HCT116 (cell line): ENCODE measurements at regions not wholly inside any gene's neighbourhood (a gene's known extent, or its start where the extent isn't known, plus 50 kb on each side); places are given as distances from the start of the nearest gene placed in this dataset.

Experiments used
- ATAC-seq: fragments of 200-7000 bp; cut with Tn5 transposase; 2 replicates; pipeline ENCODE4 v1.9.1; 2020; ENCODE audit warnings: mild to moderate bottlenecking, moderate library complexity
- BruUV-seq: library from RNA; stranded (reverse); fragments of 400-500 nt; replicated peaks from 2 replicates; lab custom pipeline; 2021; lab: Mats Ljungman, UMichigan
- CTCF ChIA-PET: fragments of 300-600 bp; sonication (Branson Sonifier 250); formaldehyde crosslinking; loops from one replicate; lab custom pipeline; 2021; ENCODE audit warnings: antibody characterized with exemption; lab: Charles Lee
- POLR2A ChIA-PET: fragments of 300-600, 350-600 bp; sonication (Branson Sonifier 250); formaldehyde crosslinking; loops from one replicate; lab custom pipeline; 2021; ENCODE audit warnings: antibody characterized with exemption; lab: Charles Lee
- RAD21 ChIA-PET, 2 experiments: fragments of 300-600 bp; sonication (Branson Sonifier 250); formaldehyde crosslinking; loops; one replicate each; lab custom pipeline; 2023; ENCODE audit warnings: low total read pairs in 2 of 2; ENCODE audit not compliant: uncharacterized antibody in 2 of 2, unreplicated experiment in 2 of 2, low non-redundant PET in 1 of 2; lab: Charles Lee
- DNase-seq: peaks from one replicate; pipeline ENCODE4 v3.0.0-alpha.2; 2010; ENCODE audit warnings: low read depth, low spot score
- H2AFZ ChIP-seq: fragments of 200-600 bp; shearing (Covaris generic), sonication (generic); 2 replicates; pipeline ENCODE4 v1.6.1; 2017; ENCODE audit warnings: low read depth, mixed run types, mixed read lengths, antibody characterized with exemption, low read length; ENCODE audit not compliant: poor library complexity, severe bottlenecking
- H3K27ac ChIP-seq: 2 replicates; pipeline ENCODE4 v1.5.1; 2012; ENCODE audit warnings: low read depth, low read length
- H3K27me3 ChIP-seq: fragments of 200-600 bp; sonication (generic); 2 replicates; pipeline ENCODE4 v1.6.1; 2016; ENCODE audit warnings: mixed run types, low read length, mixed read lengths; ENCODE audit not compliant: insufficient read depth
- H3K36me3 ChIP-seq, 2 experiments: fragments of 200-500 bp in 1 of 2; fragments of 200-600 bp in 1 of 2; sonication (Bioruptor generic) in 1 of 2; sonication (generic) in 1 of 2; 2 replicates each; pipeline versions ENCODE4 v1.5.1 to v1.6.1; 2014 to 2016; ENCODE audit warnings: low read length in 2 of 2, inconsistent platforms in 1 of 2, mixed read lengths in 1 of 2, mixed run types in 1 of 2; ENCODE audit not compliant: insufficient read depth in 2 of 2, control insufficient read depth in 1 of 2
- H3K4me1 ChIP-seq, 2 experiments: fragments of 200-600 bp in 1 of 2; sonication (generic) in 1 of 2; 2 replicates each; pipeline versions ENCODE4 v1.5.1 to v1.6.1; 2012 to 2017; ENCODE audit warnings: low read length in 2 of 2, inconsistent platforms in 1 of 2, mild to moderate bottlenecking in 1 of 2, mixed read lengths in 1 of 2, mixed run types in 1 of 2, moderate library complexity in 1 of 2; ENCODE audit not compliant: insufficient read depth in 2 of 2, control insufficient read depth in 1 of 2
- H3K4me2 ChIP-seq: fragments of 200-600 bp; sonication (generic); 2 replicates; pipeline ENCODE4 v1.6.1; 2017; ENCODE audit warnings: mixed run types, low read length, mixed read lengths
- H3K4me3 ChIP-seq, 2 experiments: fragments of 200-600 bp in 1 of 2; sonication (generic) in 1 of 2; replicated peaks in 1 of 2; 2 replicates each; pipeline ENCODE4 v1.5.1; 2011 to 2016; ENCODE audit warnings: low read length in 2 of 2, control low read depth in 1 of 2, low read depth in 1 of 2, mild to moderate bottlenecking in 1 of 2, mixed read lengths in 1 of 2, mixed run types in 1 of 2
- H3K79me2 ChIP-seq: fragments of 200-600 bp; sonication (generic); 2 replicates; pipeline ENCODE4 v1.6.1; 2017; ENCODE audit warnings: mild to moderate bottlenecking, mixed run types, low read length, moderate library complexity, mixed read lengths; ENCODE audit not compliant: insufficient read depth
- H3K9ac ChIP-seq: fragments of 200-600 bp; sonication (generic); 2 replicates; pipeline ENCODE4 v1.6.1; 2016; ENCODE audit warnings: low read length, mixed read lengths
- H3K9me2 ChIP-seq: fragments of 200-600 bp; sonication (generic), shearing (Covaris generic); 2 replicates; pipeline ENCODE4 v1.6.1; 2017; ENCODE audit warnings: mixed run types, mild to moderate bottlenecking, moderate library complexity; ENCODE audit not compliant: insufficient read depth
- H3K9me3 ChIP-seq, 2 experiments: fragments of 200-500 bp in 1 of 2; fragments of 200-600 bp in 1 of 2; sonication (Bioruptor generic) in 1 of 2; sonication (generic) in 1 of 2; 2 replicates each; pipeline ENCODE4 v1.6.1; 2014 to 2017; ENCODE audit warnings: low read length in 2 of 2, mixed read lengths in 2 of 2, inconsistent platforms in 1 of 2, low read depth in 1 of 2, mild to moderate bottlenecking in 1 of 2, mixed run types in 1 of 2, moderate library complexity in 1 of 2; ENCODE audit not compliant: control insufficient read depth in 1 of 2, insufficient read depth in 1 of 2
- H4K20me1 ChIP-seq: fragments of 200-600 bp; sonication (generic), shearing (Covaris generic); 2 replicates; pipeline ENCODE4 v1.6.1; 2017; ENCODE audit warnings: mixed run types, mild to moderate bottlenecking, moderate library complexity; ENCODE audit not compliant: insufficient read depth
- CBX3 ChIP-seq: IDR thresholded peaks from 2 replicates; pipeline ENCODE4 v1.6.1; 2012; ENCODE audit warnings: low read depth
- CEBPB ChIP-seq: IDR thresholded peaks from 2 replicates; pipeline ENCODE4 v1.6.1; 2012; ENCODE audit warnings: low read depth
- EGR1 ChIP-seq: IDR thresholded peaks from 2 replicates; pipeline ENCODE4 v1.6.1; 2012; ENCODE audit warnings: low read depth
- ELF1 ChIP-seq: IDR thresholded peaks from 2 replicates; pipeline ENCODE4 v1.6.1; 2012; ENCODE audit warnings: low read depth, borderline replicate concordance
- EZH2phosphoT487 ChIP-seq: fragments of 200-600 bp; IDR thresholded peaks from 2 replicates; pipeline ENCODE4 v1.6.1; 2018; ENCODE audit warnings: antibody characterized with exemption, borderline replicate concordance
- FOSL1 ChIP-seq: IDR thresholded peaks from 2 replicates; pipeline ENCODE4 v1.6.1; 2012; ENCODE audit warnings: low read depth
- JUND ChIP-seq: IDR thresholded peaks from 2 replicates; pipeline ENCODE4 v1.6.1; 2012
- MAX ChIP-seq: IDR thresholded peaks from 2 replicates; pipeline ENCODE4 v1.6.1; 2012
- POLR2A ChIP-seq: IDR thresholded peaks from 2 replicates; pipeline ENCODE4 v1.7.0; 2011; ENCODE audit warnings: borderline replicate concordance; ENCODE audit not compliant: insufficient read depth, insufficient read length; ENCODE audit errors: extremely low read depth
- RAD21 ChIP-seq: IDR thresholded peaks from 2 replicates; pipeline ENCODE4 v1.6.1; 2012; ENCODE audit warnings: low read depth, mild to moderate bottlenecking
- SIN3A ChIP-seq: IDR thresholded peaks from 2 replicates; pipeline ENCODE4 v1.6.1; 2012; ENCODE audit warnings: low read depth
- SP1 ChIP-seq: IDR thresholded peaks from 2 replicates; pipeline ENCODE4 v1.6.1; 2012; ENCODE audit warnings: low read depth
- SRF ChIP-seq: IDR thresholded peaks from 2 replicates; pipeline ENCODE4 v1.6.1; 2012; ENCODE audit warnings: low read depth
- TCF7L2 ChIP-seq: IDR thresholded peaks from 2 replicates; pipeline ENCODE4 v1.7.0; 2011; ENCODE audit warnings: borderline replicate concordance, inconsistent platforms; ENCODE audit not compliant: insufficient read depth, insufficient read length; ENCODE audit errors: extremely low read depth
- YY1 ChIP-seq: IDR thresholded peaks from 2 replicates; pipeline ENCODE4 v1.6.1; 2011; ENCODE audit warnings: low read length, low read depth, moderate library complexity, mild to moderate bottlenecking; ENCODE audit not compliant: insufficient replicate concordance; ENCODE audit errors: extremely low read depth
- ZFX ChIP-seq: fragments of 450-650 bp; IDR thresholded peaks from 2 replicates; pipeline ENCODE4 v1.6.1; 2017
- ZNF274 ChIP-seq: fragments of 200-500 bp; sonication (Bioruptor generic); IDR thresholded peaks from 2 replicates; pipeline ENCODE4 v1.6.1; 2014; ENCODE audit warnings: mild to moderate bottlenecking, low read depth, low read length, inconsistent platforms
- intact Hi-C: fragments of 100-400 bp; cut with micrococcal nuclease; formaldehyde crosslinking; loops from 2 replicates; pipeline ENCODE4 v1.10.0; 2022
- TF ChIP-seq, protein P1 (sequence below): IDR thresholded peaks from 2 replicates; pipeline ENCODE4 v1.6.1; 2012
- TF ChIP-seq, protein P2 (sequence below), 3 experiments: fragments of 200-600 bp in 1 of 3; sonication (generic) in 1 of 3; IDR thresholded peaks in 2 of 3; conservative IDR thresholded peaks in 1 of 3; 2 replicates each; pipeline ENCODE4 v1.5.1; 2012 to 2017; ENCODE audit warnings: low read depth in 2 of 3, low read length in 2 of 3, antibody characterized with exemption in 1 of 3, borderline replicate concordance in 1 of 3, control low read depth in 1 of 3, mild to moderate bottlenecking in 1 of 3, mixed read lengths in 1 of 3, mixed run types in 1 of 3, moderate library complexity in 1 of 3; ENCODE audit not compliant: insufficient read depth in 1 of 3
- TF ChIP-seq, protein P3 (sequence below): IDR thresholded peaks from 2 replicates; pipeline ENCODE4 v1.6.1; 2012; ENCODE audit warnings: low read depth

GRCh38 chr14:89053303-89053702, 228.9 kb downstream of the TTC8 start:
- Histone ChIP-seq H2AFZ (no peak overlapping the region), H3K36me3 (no peaks in the 10 kb centered on the region), H3K4me2 (no peak overlapping the region), H3K9me2 (no peaks in the 10 kb centered on the region), H3K4me3 (no peak overlapping the region), H3K4me1 (no peaks in the 10 kb centered on the region), H3K79me2 (no peaks in the 10 kb centered on the region), H3K9me3 (no peaks in the 10 kb centered on the region), H3K27ac (no peak overlapping the region), H4K20me1 (no peaks in the 10 kb centered on the region)
- ChIA-PET CTCF (no interaction called here), RAD21 (no interaction called here), POLR2A (no interaction called here)
- intact Hi-C loops: no loop called here
- no peak for DNase-seq
- TF ChIP-seq ELF1 (no peak), EGR1 (no peak), ZNF274 (no peak), TCF7L2 (no peak), CEBPB (no peak), RAD21 (no peak), FOSL1 (no peak), ZFX (no peak), POLR2A (no peak), YY1 (no peak), EZH2phosphoT487 (no peak), MAX (no peak), CBX3 (no peak), SP1 (no peak), SIN3A (no peak), SRF (no peak), JUND (no peak)
- TF ChIP-seq, protein P1, sequence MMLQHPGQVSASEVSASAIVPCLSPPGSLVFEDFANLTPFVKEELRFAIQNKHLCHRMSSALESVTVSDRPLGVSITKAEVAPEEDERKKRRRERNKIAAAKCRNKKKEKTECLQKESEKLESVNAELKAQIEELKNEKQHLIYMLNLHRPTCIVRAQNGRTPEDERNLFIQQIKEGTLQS: no peak
- TF ChIP-seq, protein P2, sequence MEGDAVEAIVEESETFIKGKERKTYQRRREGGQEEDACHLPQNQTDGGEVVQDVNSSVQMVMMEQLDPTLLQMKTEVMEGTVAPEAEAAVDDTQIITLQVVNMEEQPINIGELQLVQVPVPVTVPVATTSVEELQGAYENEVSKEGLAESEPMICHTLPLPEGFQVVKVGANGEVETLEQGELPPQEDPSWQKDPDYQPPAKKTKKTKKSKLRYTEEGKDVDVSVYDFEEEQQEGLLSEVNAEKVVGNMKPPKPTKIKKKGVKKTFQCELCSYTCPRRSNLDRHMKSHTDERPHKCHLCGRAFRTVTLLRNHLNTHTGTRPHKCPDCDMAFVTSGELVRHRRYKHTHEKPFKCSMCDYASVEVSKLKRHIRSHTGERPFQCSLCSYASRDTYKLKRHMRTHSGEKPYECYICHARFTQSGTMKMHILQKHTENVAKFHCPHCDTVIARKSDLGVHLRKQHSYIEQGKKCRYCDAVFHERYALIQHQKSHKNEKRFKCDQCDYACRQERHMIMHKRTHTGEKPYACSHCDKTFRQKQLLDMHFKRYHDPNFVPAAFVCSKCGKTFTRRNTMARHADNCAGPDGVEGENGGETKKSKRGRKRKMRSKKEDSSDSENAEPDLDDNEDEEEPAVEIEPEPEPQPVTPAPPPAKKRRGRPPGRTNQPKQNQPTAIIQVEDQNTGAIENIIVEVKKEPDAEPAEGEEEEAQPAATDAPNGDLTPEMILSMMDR (IDR thresholded peaks at IDR 0.05 in 2 of 3, conservative IDR thresholded peaks at IDR 0.05 in 1 of 3; ENCODE audit: borderline replicate concordance in 1 of 3, insufficient read depth in 1 of 3, low read depth in 2 of 3, low read length in 2 of 3): no peak
- TF ChIP-seq, protein P3, sequence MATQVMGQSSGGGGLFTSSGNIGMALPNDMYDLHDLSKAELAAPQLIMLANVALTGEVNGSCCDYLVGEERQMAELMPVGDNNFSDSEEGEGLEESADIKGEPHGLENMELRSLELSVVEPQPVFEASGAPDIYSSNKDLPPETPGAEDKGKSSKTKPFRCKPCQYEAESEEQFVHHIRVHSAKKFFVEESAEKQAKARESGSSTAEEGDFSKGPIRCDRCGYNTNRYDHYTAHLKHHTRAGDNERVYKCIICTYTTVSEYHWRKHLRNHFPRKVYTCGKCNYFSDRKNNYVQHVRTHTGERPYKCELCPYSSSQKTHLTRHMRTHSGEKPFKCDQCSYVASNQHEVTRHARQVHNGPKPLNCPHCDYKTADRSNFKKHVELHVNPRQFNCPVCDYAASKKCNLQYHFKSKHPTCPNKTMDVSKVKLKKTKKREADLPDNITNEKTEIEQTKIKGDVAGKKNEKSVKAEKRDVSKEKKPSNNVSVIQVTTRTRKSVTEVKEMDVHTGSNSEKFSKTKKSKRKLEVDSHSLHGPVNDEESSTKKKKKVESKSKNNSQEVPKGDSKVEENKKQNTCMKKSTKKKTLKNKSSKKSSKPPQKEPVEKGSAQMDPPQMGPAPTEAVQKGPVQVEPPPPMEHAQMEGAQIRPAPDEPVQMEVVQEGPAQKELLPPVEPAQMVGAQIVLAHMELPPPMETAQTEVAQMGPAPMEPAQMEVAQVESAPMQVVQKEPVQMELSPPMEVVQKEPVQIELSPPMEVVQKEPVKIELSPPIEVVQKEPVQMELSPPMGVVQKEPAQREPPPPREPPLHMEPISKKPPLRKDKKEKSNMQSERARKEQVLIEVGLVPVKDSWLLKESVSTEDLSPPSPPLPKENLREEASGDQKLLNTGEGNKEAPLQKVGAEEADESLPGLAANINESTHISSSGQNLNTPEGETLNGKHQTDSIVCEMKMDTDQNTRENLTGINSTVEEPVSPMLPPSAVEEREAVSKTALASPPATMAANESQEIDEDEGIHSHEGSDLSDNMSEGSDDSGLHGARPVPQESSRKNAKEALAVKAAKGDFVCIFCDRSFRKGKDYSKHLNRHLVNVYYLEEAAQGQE: no peak
- TF ChIP-seq, all 23 proteins: peak for 0
- BruUV-seq: no TSS peak
- H3K9ac ChIP-seq: no peak overlapping the region
- H3K27me3 ChIP-seq: no peaks in the 10 kb centered on the region
- no peak for ATAC-seq
